ENCODE measurements at regions not wholly inside any gene's neighbourhood (a gene's known extent, or its start where the extent isn't known, plus 50 kb on each side); places are given as distances from the start of the nearest gene placed in this dataset.
"Not testable (repeated sequence)": the region's sequence is repeated elsewhere in the genome, so short reads cannot be mapped to it uniquely, and the experiment has no call there.

GRCh38 chr5:124043456-124043855 lies 531.5 kb downstream of the CSNK1G3 start:
- peak; percentile 26 for DNase-seq

GRCh38 chr5:124040799-124041198 lies 528.8 kb downstream of the CSNK1G3 start:
- no peak for DNase-seq

GRCh38 chr5:124039410-124039809 lies 527.4 kb downstream of the CSNK1G3 start:
- DNase-seq, result no peak

GRCh38 chr5:124036786-124037185 lies 524.8 kb downstream of the CSNK1G3 start:
- no peak for DNase-seq

- DNase-seq, result no peak
Measured at GRCh38 chr5:124034963-124035362, 523.0 kb downstream of the CSNK1G3 start.

- no peak for DNase-seq
Measured at GRCh38 chr5:124034083-124034700, 522.2 kb downstream of the CSNK1G3 start.

- no peak for DNase-seq
Measured at GRCh38 chr5:124030043-124030491, 518.1 kb downstream of the CSNK1G3 start.

- DNase-seq, result no peak
Measured at GRCh38 chr5:124027441-124027840, 515.5 kb downstream of the CSNK1G3 start.

- DNase-seq, result no peak
Measured at GRCh38 chr5:124025306-124025845, 513.4 kb downstream of the CSNK1G3 start.

GRCh38 chr5:124022966-124023365 lies 511.0 kb downstream of the CSNK1G3 start:
- no peak for DNase-seq

GRCh38 chr5:124021776-124022175 lies 509.8 kb downstream of the CSNK1G3 start:
- DNase-seq, result no peak

- no peak for DNase-seq
Measured at GRCh38 chr5:124021066-124021641, 509.2 kb downstream of the CSNK1G3 start.

- DNase-seq, result not testable (repeated sequence)
Measured at GRCh38 chr5:124017321-124017720, 505.3 kb downstream of the CSNK1G3 start.

- DNase-seq, result no peak
Measured at GRCh38 chr5:124007675-124008398, 495.9 kb downstream of the CSNK1G3 start.

- DNase-seq, result no peak
Measured at GRCh38 chr5:124001036-124001615, 489.1 kb downstream of the CSNK1G3 start.

GRCh38 chr5:124000538-124000937 lies 488.6 kb downstream of the CSNK1G3 start:
- peak; percentile 18 for DNase-seq

GRCh38 chr5:123997462-123998215 lies 485.7 kb downstream of the CSNK1G3 start:
- no peak for DNase-seq

- DNase-seq, result no peak
Measured at GRCh38 chr5:123997064-123997461, 485.1 kb downstream of the CSNK1G3 start.

GRCh38 chr5:123992641-123993040 lies 480.7 kb downstream of the CSNK1G3 start:
- DNase-seq, result no peak

- no peak for DNase-seq
Measured at GRCh38 chr5:123987956-123988355, 476.0 kb downstream of the CSNK1G3 start.

- no peak for DNase-seq
Measured at GRCh38 chr5:123976379-123977033, 464.5 kb downstream of the CSNK1G3 start.

- DNase-seq, result not testable (repeated sequence)
Measured at GRCh38 chr5:123975521-123975920, 463.5 kb downstream of the CSNK1G3 start.
